Tibial artery (tissue), 4 donors: ENCODE measurements at regions not wholly inside any gene's neighbourhood (a gene's known extent, or its start where the extent isn't known, plus 50 kb on each side); places are given as distances from the start of the nearest gene placed in this dataset.

Source experiments
- DNase-seq, 2 donors: peaks; one replicate each; pipeline ENCODE4 v3.0.0-alpha.2; 2019
- H3K27ac ChIP-seq, 2 donors: fragments of 200-600 bp; sonication (generic) in 1 of 2; 1 replicate in 1 of 2; 2 replicates in 1 of 2; pipeline ENCODE4 v1.5.1; 2018 to 2019; ENCODE audit warnings: mild to moderate bottlenecking in 1 of 2
- H3K27me3 ChIP-seq, 2 donors: fragments of 200-600 bp; sonication (generic) in 1 of 2; one replicate each; pipeline versions ENCODE4 v1.5.1 to v1.6.0; 2016 to 2019
- H3K36me3 ChIP-seq, 3 donors: fragments of 200-600 bp; sonication (generic) in 2 of 3; one replicate each; pipeline ENCODE4 v1.5.1; 2016 to 2019; ENCODE audit warnings: mild to moderate bottlenecking in 2 of 3
- H3K4me1 ChIP-seq, 4 donors: fragments of 200-600 bp; sonication (generic) in 2 of 4; 1 replicate in 3 of 4; 2 replicates in 1 of 4; pipeline ENCODE4 v1.5.1; 2016 to 2019
- H3K4me3 ChIP-seq, 2 donors: fragments of 200-600 bp; sonication (generic) in 1 of 2; 1 replicate in 1 of 2; 2 replicates in 1 of 2; pipeline ENCODE4 v1.5.1; 2018 to 2019; ENCODE audit warnings: mild to moderate bottlenecking in 2 of 2
- H3K9me3 ChIP-seq, 3 donors: fragments of 200-600 bp; sonication (generic) in 1 of 3; one replicate each; pipeline ENCODE4 v1.5.1; 2016 to 2019
- intact Hi-C: fragments of 100-400 bp; cut with DNase I; formaldehyde crosslinking; loops from one replicate; pipeline ENCODE4 v1.15.0; 2023; ENCODE audit warnings: low total_unique reads
- TF ChIP-seq, protein P1 (sequence below), 2 experiments: fragments of 200-600 bp in 1 of 2; fragments of 450-650 bp in 1 of 2; IDR thresholded peaks; one replicate each; pipeline ENCODE4 v1.5.1; 2017 to 2019; ENCODE audit warnings: antibody characterized with exemption in 2 of 2, mild to moderate bottlenecking in 1 of 2, moderate library complexity in 1 of 2

DNA sequence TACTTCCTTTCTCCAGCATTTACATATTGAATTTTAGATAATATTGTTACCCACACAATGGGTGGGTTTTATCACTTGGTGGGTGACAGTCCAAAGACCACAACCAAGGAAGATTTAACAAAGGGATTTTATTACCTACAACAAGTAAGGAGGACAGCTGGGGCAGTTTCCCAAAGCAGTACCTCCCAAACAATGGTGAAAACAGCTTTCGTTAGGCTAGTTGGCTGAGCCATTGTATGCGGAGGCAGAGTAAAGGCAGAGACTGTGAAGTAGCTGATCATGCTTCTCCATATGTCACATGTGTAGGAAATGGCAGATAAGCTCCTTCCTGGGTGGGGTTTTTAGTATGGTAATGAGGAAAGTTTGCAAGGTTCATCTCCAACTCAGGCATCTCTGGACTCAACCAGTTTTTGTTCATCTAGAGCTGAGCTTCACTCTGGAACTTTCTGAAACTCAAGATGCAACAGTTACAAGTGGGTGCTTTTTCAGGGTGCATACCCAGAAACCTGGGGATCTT is 104.3 kb upstream of the PSMD7 start:
- intact Hi-C loops: no loop called here
- Histone ChIP-seq H3K27me3 (no peaks in the 10 kb centered on the region), H3K4me3 (no peak overlapping the region), H3K9me3 (no peaks in the 10 kb centered on the region), H3K27ac (no peak overlapping the region), H3K4me1 (no peaks in the 10 kb centered on the region), H3K36me3 (no peaks in the 10 kb centered on the region)
- DNase-seq: no peak
- TF ChIP-seq, protein P1, sequence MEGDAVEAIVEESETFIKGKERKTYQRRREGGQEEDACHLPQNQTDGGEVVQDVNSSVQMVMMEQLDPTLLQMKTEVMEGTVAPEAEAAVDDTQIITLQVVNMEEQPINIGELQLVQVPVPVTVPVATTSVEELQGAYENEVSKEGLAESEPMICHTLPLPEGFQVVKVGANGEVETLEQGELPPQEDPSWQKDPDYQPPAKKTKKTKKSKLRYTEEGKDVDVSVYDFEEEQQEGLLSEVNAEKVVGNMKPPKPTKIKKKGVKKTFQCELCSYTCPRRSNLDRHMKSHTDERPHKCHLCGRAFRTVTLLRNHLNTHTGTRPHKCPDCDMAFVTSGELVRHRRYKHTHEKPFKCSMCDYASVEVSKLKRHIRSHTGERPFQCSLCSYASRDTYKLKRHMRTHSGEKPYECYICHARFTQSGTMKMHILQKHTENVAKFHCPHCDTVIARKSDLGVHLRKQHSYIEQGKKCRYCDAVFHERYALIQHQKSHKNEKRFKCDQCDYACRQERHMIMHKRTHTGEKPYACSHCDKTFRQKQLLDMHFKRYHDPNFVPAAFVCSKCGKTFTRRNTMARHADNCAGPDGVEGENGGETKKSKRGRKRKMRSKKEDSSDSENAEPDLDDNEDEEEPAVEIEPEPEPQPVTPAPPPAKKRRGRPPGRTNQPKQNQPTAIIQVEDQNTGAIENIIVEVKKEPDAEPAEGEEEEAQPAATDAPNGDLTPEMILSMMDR (IDR thresholded peaks at IDR 0.05): no peak

DNA sequence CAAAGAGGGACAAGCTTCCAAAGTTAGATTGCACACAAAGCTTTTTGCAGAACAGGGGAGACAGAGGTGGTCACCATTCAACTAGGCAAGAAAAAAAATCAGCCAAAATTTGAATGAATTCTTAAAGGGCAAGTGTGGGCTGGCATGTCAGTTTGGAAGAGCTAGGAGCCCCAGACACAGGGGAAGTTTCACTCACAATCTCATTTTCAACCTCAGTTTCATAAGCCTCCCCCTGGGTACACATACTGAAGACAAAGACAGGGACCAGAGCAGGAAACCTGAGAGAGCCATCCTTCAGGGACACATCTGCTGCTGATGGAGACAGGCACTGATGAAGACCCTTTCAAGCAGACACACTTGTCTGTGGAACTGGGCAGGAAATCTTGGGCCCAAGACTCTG is 106.3 kb upstream of the PSMD7 start:
- no peak for DNase-seq
- no peaks in the 10 kb centered on the region for H3K9me3 ChIP-seq
- no peak overlapping the region for H3K27ac ChIP-seq
- H3K36me3 ChIP-seq: no peaks in the 10 kb centered on the region
- H3K27me3 ChIP-seq: no peaks in the 10 kb centered on the region
- intact Hi-C loops: no loop called here
- no peaks in the 10 kb centered on the region for H3K4me1 ChIP-seq
- no peak overlapping the region for H3K4me3 ChIP-seq
- TF ChIP-seq, protein P1 (IDR thresholded peaks at IDR 0.05): no peak

DNA sequence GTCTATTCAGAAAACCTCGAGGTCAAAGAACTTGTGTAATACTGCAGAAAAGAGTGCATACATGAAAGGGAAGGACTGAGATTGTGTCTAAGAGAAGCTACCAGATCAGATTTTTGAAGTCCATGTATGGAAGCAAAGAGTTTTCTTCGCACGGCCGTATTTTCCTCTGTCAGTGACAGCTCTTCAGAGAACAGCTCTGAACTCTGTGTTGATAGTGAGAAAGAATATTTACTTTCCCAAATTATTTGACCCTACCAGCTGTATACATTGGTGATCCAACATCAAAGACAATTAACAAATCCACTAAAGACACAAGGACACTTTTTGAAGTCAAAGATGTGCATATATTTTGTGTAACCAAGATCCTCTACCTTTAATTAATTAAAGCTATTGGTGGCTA is 107.8 kb upstream of the PSMD7 start:
- Histone ChIP-seq H3K9me3 (no peaks in the 10 kb centered on the region), H3K36me3 (no peaks in the 10 kb centered on the region), H3K27ac (no peak overlapping the region), H3K27me3 (no peaks in the 10 kb centered on the region), H3K4me3 (no peak overlapping the region), H3K4me1 (no peaks in the 10 kb centered on the region)
- no peak for DNase-seq
- TF ChIP-seq, protein P1 (IDR thresholded peaks at IDR 0.05): no peak
- intact Hi-C loops: loop anchor here (5.0 kb wide), 1 partner anchor 197 kb away; no protein-coding TSS in a partner anchor

DNA sequence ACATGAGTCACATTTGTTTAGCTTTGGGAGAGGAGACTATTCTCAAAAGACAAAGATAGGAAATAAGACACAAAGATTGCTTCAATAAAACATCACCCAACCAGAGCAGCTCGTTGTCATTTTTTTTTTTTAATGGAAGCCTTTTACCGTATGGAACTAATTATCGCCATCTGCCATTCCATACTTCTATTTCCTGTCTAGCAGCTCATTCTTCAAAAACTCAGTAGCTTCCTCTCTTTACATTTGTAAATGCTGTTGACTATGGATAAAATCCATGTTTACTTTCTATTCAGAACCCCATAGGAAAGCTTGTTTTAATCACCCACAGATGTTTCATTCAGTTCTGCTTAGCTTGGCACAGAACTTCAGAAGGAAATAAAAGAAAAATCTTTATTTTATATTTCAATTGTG is 110.0 kb upstream of the PSMD7 start:
- H3K27me3 ChIP-seq: no peaks in the 10 kb centered on the region
- no peak overlapping the region for H3K4me3 ChIP-seq
- no peak for DNase-seq
- intact Hi-C loops: loop anchor here (5.0 kb wide), 1 partner anchor 194 kb away; no protein-coding TSS in a partner anchor
- H3K36me3 ChIP-seq: no peaks in the 10 kb centered on the region
- H3K9me3 ChIP-seq: peaks cover 4 to 5% (median 4%) of the 10 kb centered on the region in 3 donors
- no peak overlapping the region for H3K27ac ChIP-seq
- TF ChIP-seq, protein P1 (IDR thresholded peaks at IDR 0.05): no peak
- no peaks in the 10 kb centered on the region for H3K4me1 ChIP-seq

DNA sequence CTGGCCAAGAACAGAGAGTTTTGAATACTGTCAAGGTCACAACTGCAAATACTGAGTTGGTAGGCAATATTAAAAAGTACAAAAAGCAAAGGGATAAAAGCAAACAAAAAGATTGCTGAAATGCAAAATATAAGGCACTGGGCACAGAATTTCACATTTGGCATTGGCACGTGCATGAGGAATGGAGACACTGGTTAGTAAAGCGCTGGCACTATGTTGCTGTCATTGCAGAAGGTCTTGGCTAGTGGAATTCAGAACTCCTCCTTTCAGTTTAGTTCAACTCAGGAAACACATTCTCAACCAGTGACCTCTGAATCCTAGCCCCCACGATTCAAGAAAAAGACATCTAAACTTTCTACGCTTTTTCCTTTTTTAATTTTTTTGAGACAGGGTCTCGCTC is 111.8 kb upstream of the PSMD7 start:
- Histone ChIP-seq H3K27ac (no peak overlapping the region), H3K4me1 (no peaks in the 10 kb centered on the region), H3K36me3 (no peaks in the 10 kb centered on the region), H3K4me3 (no peak overlapping the region), H3K9me3 (peaks cover 4 to 8% (median 5%) of the 10 kb centered on the region in 3 donors), H3K27me3 (no peaks in the 10 kb centered on the region)
- TF ChIP-seq, protein P1 (IDR thresholded peaks at IDR 0.05): no peak
- no peak for DNase-seq
- intact Hi-C loops: loop anchor here (5.0 kb wide), 1 partner anchor 193 kb away; no protein-coding TSS in a partner anchor
